ENCODE measurements at regions not wholly inside any gene's neighbourhood (a gene's known extent, or its start where the extent isn't known, plus 50 kb on each side); places are given as distances from the start of the nearest gene placed in this dataset.

GRCh38 chr4:136962868-136963267, 569.4 kb downstream of the PCDH18 start:
- H3K27ac Mint-ChIP-seq, result no peak overlapping the region
- no peaks in the 10 kb centered on the region for H3K27me3 Mint-ChIP-seq (ENCODE audit: low read depth)

GRCh38 chr4:136946307-136946907, 585.9 kb downstream of the PCDH18 start:
- no peaks in the 10 kb centered on the region for H3K4me1 Mint-ChIP-seq
- no peaks in the 10 kb centered on the region for H3K36me3 Mint-ChIP-seq (ENCODE audit: low read depth)
- no peaks in the 10 kb centered on the region for H3K27me3 Mint-ChIP-seq (ENCODE audit: low read depth)
- peaks cover 3% of the 10 kb centered on the region for H3K9me3 Mint-ChIP-seq
- no peak overlapping the region for H3K27ac Mint-ChIP-seq
- no peak overlapping the region for H3K4me3 Mint-ChIP-seq
- TF ChIP-seq CTCF (IDR thresholded peaks at IDR 0.05; ENCODE audit: unreplicated experiment in 3 of 3), result no peak

More at GRCh38 chr4:136962868-136963267, 569.4 kb downstream of the PCDH18 start:
- Mint-ChIP-seq H3K36me3 (ENCODE audit: low read depth) (no peaks in the 10 kb centered on the region), H3K4me3 (no peak overlapping the region), H3K4me1 (no peaks in the 10 kb centered on the region), H3K9me3 (peaks cover 4% of the 10 kb centered on the region)
- no peak for TF ChIP-seq CTCF (IDR thresholded peaks at IDR 0.05; ENCODE audit: unreplicated experiment in 3 of 3)

GRCh38 chr4:136939781-136940180, 592.5 kb downstream of the PCDH18 start:
- Mint-ChIP-seq H3K4me3 (no peak overlapping the region), H3K36me3 (ENCODE audit: low read depth) (no peaks in the 10 kb centered on the region), H3K4me1 (peaks cover 12% of the 10 kb centered on the region), H3K27ac (no peak overlapping the region), H3K27me3 (ENCODE audit: low read depth) (no peaks in the 10 kb centered on the region), H3K9me3 (no peaks in the 10 kb centered on the region)
- TF ChIP-seq CTCF (IDR thresholded peaks at IDR 0.05; ENCODE audit: unreplicated experiment in 3 of 3), result no peak

GRCh38 chr4:136935871-136936270, 596.4 kb downstream of the PCDH18 start:
- no peaks in the 10 kb centered on the region for H3K27me3 Mint-ChIP-seq (ENCODE audit: low read depth)
- H3K4me3 Mint-ChIP-seq, result no peak overlapping the region
- H3K27ac Mint-ChIP-seq, result peak overlapping the region; percentile 86 to 87 (median 86)
- H3K36me3 Mint-ChIP-seq (ENCODE audit: low read depth), result no peaks in the 10 kb centered on the region
- H3K9me3 Mint-ChIP-seq, result no peaks in the 10 kb centered on the region
- H3K4me1 Mint-ChIP-seq, result peaks cover 16% of the 10 kb centered on the region
- TF ChIP-seq CTCF (IDR thresholded peaks at IDR 0.05; ENCODE audit: unreplicated experiment in 3 of 3), result no peak

- H3K4me1 Mint-ChIP-seq, result peaks cover 16% of the 10 kb centered on the region
- no peaks in the 10 kb centered on the region for H3K9me3 Mint-ChIP-seq
- H3K27me3 Mint-ChIP-seq (ENCODE audit: low read depth), result no peaks in the 10 kb centered on the region
- no peak for TF ChIP-seq CTCF (IDR thresholded peaks at IDR 0.05; ENCODE audit: unreplicated experiment in 3 of 3)
- no peaks in the 10 kb centered on the region for H3K36me3 Mint-ChIP-seq (ENCODE audit: low read depth)
- peak overlapping the region; percentile 86 to 87 (median 86) for H3K27ac Mint-ChIP-seq
- H3K4me3 Mint-ChIP-seq, result no peak overlapping the region
These were observed 597.0 kb downstream of the PCDH18 start for GRCh38 chr4:136935305-136935704.

- no peaks in the 10 kb centered on the region for H3K36me3 Mint-ChIP-seq (ENCODE audit: low read depth)
- H3K4me1 Mint-ChIP-seq, result peaks cover 16% of the 10 kb centered on the region
- no peak overlapping the region for H3K4me3 Mint-ChIP-seq
- TF ChIP-seq CTCF (IDR thresholded peaks at IDR 0.05; ENCODE audit: unreplicated experiment in 3 of 3), result no peak
- H3K27me3 Mint-ChIP-seq (ENCODE audit: low read depth), result no peaks in the 10 kb centered on the region
- peak overlapping the region; percentile 86 to 87 (median 86) for H3K27ac Mint-ChIP-seq
- peaks cover 2% of the 10 kb centered on the region for H3K9me3 Mint-ChIP-seq
These were observed 597.7 kb downstream of the PCDH18 start for GRCh38 chr4:136934601-136935000.

All from nephron (organoid).